SK-N-MC (cell line): ENCODE measurements at regions not wholly inside any gene's neighbourhood (a gene's known extent, or its start where the extent isn't known, plus 50 kb on each side); places are given as distances from the start of the nearest gene placed in this dataset.

Source experiments
- DNase-seq: peaks from one replicate; pipeline ENCODE4 v3.0.0-alpha.2; 2011; ENCODE audit warnings: low read depth, low spot score
- H3K27ac ChIP-seq: fragments of 200-600 bp; sonication (generic); 2 replicates; pipeline ENCODE4 v1.5.1; 2016; ENCODE audit warnings: mixed run types
- H3K36me3 ChIP-seq: fragments of 200-600 bp; sonication (generic); 2 replicates; pipeline ENCODE4 v1.6.1; 2017; ENCODE audit warnings: antibody characterized with exemption, low read length, mixed read lengths; ENCODE audit not compliant: insufficient read depth
- H3K4me3 ChIP-seq: fragments of 200-600 bp; sonication (generic); 2 replicates; pipeline ENCODE4 v1.5.1; 2016
- H3K9ac ChIP-seq: fragments of 200-600 bp; sonication (generic); 2 replicates; pipeline ENCODE4 v1.8.0; 2017; ENCODE audit warnings: mixed run types, mixed read lengths; ENCODE audit not compliant: insufficient read length
- H3K9me3 ChIP-seq: fragments of 200-600 bp; sonication (generic); 2 replicates; pipeline ENCODE4 v1.6.1; 2017; ENCODE audit warnings: low read depth, mild to moderate bottlenecking, antibody characterized with exemption, low read length, moderate library complexity, mixed read lengths
- EZH2 ChIP-seq: fragments of 200-600 bp; sonication (generic); IDR thresholded peaks from one replicate; pipeline ENCODE4 v1.6.1; 2017; ENCODE audit warnings: antibody characterized with exemption
- FOXP2 ChIP-seq: optimal IDR thresholded peaks from 2 replicates; pipeline ENCODE3; 2011; ENCODE audit warnings: mild to moderate bottlenecking, moderate library complexity; ENCODE audit not compliant: insufficient read depth; ENCODE audit errors: extremely low read length, control extremely low read depth
- POLR2AphosphoS5 ChIP-seq: IDR thresholded peaks from 2 replicates; pipeline ENCODE4 v1.6.1; 2012; ENCODE audit warnings: mild to moderate bottlenecking, low read depth, low read length, borderline replicate concordance

DNA sequence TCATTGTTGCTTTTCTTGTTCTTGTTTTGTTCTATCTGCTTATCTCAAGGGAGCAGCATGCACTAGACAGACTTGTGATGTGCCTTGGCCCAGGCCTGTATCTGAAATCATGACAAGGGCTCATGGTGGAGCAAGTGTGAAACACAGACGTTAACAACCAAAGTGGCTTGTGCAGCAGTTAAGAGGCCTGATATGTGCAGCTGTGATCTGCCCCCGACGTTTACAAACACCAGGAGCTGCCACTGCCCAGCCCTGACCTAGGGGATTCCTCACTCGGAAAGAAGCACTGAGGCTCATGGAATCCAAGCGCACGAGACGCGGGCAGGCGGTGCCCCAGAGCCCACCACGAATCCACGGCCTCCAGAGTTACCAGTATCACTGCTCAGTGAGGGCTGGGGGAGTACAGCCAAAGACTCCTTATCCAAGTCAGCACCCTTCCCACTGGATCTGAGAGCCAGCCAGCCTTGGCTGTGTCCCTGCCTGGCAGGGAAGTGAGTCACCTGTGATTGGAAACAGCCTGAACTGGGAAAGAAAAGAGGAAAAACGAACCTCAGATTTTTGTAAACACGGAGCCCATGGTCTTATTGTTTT, 62.3 kb upstream of the SNTG2 start:
- H3K9ac ChIP-seq = no peak overlapping the region
- H3K4me3 ChIP-seq = no peak overlapping the region
- H3K27ac ChIP-seq = no peak overlapping the region
- H3K9me3 ChIP-seq = no peaks in the 10 kb centered on the region
- H3K36me3 ChIP-seq = no peaks in the 10 kb centered on the region
- TF ChIP-seq EZH2 = no peak
- TF ChIP-seq POLR2AphosphoS5 = no peak
- TF ChIP-seq FOXP2 = no peak
- DNase-seq = no peak

DNA sequence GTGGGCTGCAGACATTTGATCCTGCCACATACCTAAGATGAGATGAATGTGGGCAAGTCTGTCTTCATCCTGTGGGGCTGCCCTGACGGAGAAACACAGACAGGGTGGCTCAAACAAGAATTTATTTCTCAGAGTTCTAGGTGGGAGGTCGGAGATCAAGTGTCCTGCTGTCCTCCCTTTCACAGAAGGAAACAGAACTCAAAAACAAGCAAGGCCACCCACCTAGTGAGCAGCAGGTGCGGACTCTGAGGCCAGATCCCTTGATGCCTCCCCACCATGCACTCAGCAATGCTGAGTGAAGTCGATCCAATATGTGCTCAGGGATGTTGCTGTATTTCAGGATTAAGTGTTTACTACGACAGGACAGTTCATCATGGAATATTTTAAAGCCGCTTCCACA, 63.0 kb upstream of the SNTG2 start:
- no peak overlapping the region for H3K9ac ChIP-seq
- no peaks in the 10 kb centered on the region for H3K9me3 ChIP-seq
- H3K4me3 ChIP-seq = no peak overlapping the region
- DNase-seq = no peak
- no peak overlapping the region for H3K27ac ChIP-seq
- no peak for TF ChIP-seq EZH2
- no peak for TF ChIP-seq FOXP2
- H3K36me3 ChIP-seq = no peaks in the 10 kb centered on the region

DNA sequence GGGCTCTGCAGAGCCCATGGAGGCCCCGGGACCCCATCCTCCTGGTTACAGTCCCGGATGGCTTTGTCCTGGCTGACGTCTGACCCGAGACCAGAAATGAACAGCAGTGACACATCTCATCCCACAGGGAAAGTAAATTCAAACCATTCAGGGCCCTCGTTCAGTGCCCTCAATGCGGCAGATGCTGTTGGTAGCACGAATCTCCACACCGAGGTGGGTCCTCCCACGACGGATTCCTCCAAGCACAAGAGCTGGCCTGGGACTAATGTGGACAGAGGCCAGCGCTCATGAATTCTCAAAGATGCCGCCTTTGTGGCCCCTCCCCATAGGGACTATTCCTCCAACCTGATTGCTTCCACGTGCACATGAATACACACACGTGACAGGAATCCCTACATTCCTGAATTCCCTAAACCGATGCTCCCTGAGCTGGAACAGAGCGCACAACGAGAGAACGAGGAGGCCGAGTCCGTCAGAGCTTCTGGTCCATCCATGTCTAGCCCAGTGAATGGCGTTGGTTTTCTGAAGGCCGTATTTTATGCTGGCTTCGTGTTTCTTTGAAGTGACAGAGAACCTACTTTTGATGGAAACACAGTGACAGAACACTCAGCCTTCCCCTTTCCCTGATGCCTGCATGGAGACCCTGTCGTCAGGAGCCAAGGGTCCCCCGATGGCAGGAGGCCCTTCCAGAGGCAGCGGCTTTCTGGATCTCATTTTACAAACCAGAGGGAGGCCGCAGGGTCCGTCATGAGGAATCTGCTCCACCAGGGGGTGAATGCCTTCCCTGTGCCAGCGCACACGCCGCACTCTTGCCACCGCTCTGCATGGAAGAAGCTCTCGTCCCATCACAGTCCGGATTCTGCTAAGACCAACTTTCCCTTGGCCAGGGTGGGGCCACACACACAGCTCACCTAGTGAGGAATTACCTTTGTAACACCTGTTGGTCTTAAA, 64.3 kb upstream of the SNTG2 start:
- no peaks in the 10 kb centered on the region for H3K9me3 ChIP-seq
- H3K36me3 ChIP-seq = no peaks in the 10 kb centered on the region
- no peak for TF ChIP-seq FOXP2
- no peak for TF ChIP-seq POLR2AphosphoS5
- no peak for TF ChIP-seq EZH2
- no peak overlapping the region for H3K4me3 ChIP-seq
- no peak overlapping the region for H3K27ac ChIP-seq
- H3K9ac ChIP-seq = no peak overlapping the region
- no peak for DNase-seq

DNA sequence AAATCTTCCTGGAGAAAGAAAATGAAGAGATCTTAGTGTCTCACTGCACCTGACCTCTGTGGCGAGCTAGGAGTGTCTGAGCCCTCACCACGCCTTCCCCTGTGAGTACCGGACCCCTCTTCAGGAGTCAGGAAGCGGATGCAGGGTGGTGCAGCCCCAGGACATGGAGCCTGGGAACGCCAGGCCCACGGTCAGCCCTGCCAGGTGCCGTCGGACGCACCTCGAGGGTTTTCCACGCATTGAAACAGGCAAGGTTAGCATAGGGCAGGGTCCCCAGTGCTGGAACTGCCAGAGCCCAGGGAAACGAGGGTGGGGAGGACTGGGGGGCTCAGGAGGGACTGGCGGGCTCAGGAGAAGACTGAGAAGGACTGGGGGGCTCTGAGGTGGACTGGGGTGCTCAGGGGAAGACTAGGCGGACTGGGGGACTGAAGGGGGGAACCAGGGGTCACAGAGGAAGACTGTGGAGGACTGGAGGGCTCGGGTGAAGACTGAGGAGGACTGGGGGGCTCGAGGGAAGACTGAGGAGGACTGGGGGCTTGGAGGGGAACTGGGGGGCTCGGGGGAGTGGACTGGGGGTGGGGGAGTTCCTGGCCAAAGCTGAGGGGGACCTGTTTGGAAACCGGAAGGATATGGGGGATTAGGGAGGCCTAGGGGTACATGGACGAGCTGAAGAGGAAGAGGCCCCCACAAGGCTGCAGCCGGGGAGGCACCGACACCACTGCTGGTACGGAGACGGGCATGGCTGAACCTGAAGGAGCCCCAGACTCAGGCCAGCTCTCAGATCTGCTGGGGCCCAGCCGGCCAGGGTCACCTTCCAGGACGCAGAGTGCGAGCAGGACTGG, 65.2 kb upstream of the SNTG2 start:
- no peak for DNase-seq
- no peak overlapping the region for H3K4me3 ChIP-seq
- no peak overlapping the region for H3K27ac ChIP-seq
- H3K9me3 ChIP-seq = no peaks in the 10 kb centered on the region
- no peak overlapping the region for H3K9ac ChIP-seq
- no peak for TF ChIP-seq FOXP2
- TF ChIP-seq EZH2 = no peak
- no peak for TF ChIP-seq POLR2AphosphoS5
- H3K36me3 ChIP-seq = no peaks in the 10 kb centered on the region

DNA sequence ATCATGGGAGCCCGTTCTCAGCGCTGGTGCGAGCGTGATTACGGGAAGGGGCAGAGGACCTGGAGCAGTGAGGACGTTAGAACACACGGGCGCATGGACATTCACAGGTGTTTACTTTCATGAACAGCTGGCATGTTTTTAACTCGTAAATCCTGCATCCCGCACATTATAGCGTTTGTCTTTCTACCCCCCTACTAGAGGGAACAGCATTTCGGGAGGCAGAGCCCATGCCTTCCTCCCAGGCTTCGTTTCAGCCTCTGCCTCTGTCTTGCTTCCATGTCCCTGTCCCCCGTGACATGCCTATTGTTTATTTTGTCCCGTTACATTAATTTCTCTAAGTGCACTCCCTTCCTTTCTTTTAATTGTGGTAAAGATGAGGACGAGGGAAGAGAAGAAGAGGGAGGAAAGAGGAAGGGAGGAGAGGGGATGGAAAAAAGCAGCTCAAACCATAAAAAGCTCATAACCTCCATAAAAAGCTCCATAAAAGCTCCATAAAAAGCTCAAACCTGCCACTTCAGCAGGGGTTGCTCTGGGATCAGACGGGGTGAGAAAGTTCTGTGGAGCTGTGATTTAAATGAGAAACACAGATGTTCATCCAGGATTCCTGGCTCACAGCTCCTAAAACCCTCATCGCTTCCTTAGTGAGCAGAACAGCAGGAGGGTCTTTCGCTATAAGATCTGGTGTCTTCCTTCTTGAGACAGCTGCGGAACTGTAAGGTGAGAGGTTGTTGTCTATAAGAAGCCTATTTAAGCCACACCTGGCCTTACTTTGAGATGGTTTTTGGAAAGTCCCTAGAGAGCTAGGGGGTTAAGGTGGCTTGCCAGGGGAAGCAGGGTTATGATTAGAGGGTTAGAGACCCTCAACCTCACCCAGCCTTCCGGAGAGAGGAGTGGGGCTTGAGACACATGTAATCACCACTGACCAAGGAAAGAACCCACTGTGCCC, 66.6 kb upstream of the SNTG2 start:
- no peak overlapping the region for H3K4me3 ChIP-seq
- no peak overlapping the region for H3K27ac ChIP-seq
- H3K36me3 ChIP-seq = no peaks in the 10 kb centered on the region
- no peak overlapping the region for H3K9ac ChIP-seq
- H3K9me3 ChIP-seq = no peaks in the 10 kb centered on the region
- no peak for DNase-seq
- TF ChIP-seq POLR2AphosphoS5 (no peak), EZH2 (no peak), FOXP2 (no peak)

DNA sequence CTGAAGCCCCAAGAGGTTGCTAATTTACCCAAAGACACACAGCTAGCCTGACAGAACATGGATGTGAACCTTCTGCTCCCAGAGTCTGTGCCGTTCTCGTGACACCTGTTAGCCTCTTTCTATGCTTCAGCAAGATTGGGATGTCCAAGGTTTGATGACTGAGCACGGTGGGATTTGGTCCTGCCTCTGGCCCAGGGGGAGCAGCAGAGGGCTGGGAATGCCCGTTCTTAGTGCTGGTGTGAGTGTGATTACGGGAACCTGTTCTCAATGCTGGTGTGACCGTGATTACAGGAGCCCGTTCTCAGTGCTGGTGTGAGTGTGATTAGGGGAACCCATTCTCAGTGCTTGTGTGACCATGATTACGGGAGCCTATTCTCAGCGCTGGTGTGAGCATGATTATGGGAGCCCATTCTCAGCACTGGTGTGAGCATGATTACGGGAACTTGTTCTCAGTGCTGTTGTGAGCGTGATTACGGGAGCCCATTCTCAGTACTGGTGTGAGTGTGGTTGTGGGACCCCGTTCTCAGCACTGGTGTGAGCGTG, 67.3 kb upstream of the SNTG2 start:
- Histone ChIP-seq H3K9me3 (no peaks in the 10 kb centered on the region), H3K36me3 (no peaks in the 10 kb centered on the region), H3K4me3 (no peak overlapping the region), H3K27ac (no peak overlapping the region), H3K9ac (no peak overlapping the region)
- TF ChIP-seq POLR2AphosphoS5 (no peak), FOXP2 (no peak), EZH2 (no peak)
- no peak for DNase-seq

DNA sequence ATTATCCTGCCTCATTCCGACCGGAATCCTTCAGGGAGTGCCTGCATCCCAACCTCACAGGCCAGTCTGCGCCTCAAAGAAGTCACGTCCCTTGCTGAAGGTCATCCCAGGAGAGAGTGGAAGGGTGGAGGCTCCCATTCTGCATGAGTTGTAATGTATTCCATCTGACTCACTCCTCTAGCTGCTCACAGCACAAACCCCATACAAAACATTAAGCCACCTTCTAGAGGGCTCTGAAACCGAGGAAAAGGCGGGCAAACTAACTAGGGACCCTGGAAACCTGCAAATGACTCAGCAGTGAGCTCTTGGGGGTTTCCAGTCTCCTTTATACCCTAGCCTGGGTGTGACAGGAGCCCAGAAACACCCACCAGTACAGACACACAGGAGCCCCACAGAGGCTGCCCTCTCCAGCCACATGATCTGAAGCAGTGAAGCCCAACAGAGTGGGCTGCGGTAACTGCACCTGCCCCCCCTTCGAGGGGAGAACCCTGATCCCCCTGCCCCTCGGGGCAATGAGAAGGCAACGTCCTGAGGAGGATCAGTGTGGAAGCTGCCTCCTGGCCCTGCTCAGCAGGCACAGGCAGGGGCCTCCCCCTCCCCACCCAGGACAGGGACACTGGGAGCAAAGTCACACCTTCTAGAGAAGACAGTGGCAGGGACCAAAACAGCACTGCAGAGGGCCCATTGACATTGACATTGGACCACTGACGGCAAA, 69.3 kb upstream of the SNTG2 start:
- DNase-seq = no peak

More for the DNA sequence above, 69.3 kb upstream of the SNTG2 start:
- Histone ChIP-seq H3K4me3 (no peak overlapping the region), H3K36me3 (no peaks in the 10 kb centered on the region), H3K9ac (no peak overlapping the region), H3K9me3 (no peaks in the 10 kb centered on the region), H3K27ac (no peak overlapping the region)
- no peak for TF ChIP-seq EZH2
- TF ChIP-seq POLR2AphosphoS5 = no peak
- TF ChIP-seq FOXP2 = no peak
